NCI-H1436 (cell line): ENCODE measurements at regions not wholly inside any gene's neighbourhood (a gene's known extent, or its start where the extent isn't known, plus 50 kb on each side); places are given as distances from the start of the nearest gene placed in this dataset.

Source experiments
- DNase-seq: peaks from one replicate; lab custom pipeline; 2025; lab: John Stamatoyannopoulos, UW

GRCh38 chr4:181176306-181176705 is 1066.9 kb upstream of the TENM3 start:
- no peak for DNase-seq

GRCh38 chr4:181181331-181181730 is 1061.9 kb upstream of the TENM3 start:
- no peak for DNase-seq

- no peak for DNase-seq
These were observed 1053.5 kb upstream of the TENM3 start for GRCh38 chr4:181189751-181190150.

- no peak for DNase-seq
These were observed 1049.9 kb upstream of the TENM3 start for GRCh38 chr4:181193131-181193930.

DNA sequence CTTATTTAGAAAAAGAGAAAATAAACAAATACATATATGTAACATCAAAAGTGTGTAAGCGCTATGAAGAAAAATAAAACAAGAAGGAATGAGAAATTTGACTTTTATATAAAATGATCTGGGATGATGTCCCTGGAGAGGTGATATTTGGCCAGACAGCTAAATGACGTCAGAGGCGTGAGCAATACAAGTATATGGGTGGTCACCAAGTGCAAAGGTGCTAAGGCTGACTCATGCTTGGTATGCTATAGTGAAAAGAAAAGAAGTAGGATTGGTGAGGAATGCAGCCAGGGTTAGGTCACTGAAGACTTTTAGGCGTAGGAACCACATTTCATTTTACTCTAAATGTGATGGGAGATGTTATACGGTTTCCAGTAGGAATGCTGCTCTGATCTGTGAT is 1049.1 kb upstream of the TENM3 start:
- DNase-seq, result no peak

DNA sequence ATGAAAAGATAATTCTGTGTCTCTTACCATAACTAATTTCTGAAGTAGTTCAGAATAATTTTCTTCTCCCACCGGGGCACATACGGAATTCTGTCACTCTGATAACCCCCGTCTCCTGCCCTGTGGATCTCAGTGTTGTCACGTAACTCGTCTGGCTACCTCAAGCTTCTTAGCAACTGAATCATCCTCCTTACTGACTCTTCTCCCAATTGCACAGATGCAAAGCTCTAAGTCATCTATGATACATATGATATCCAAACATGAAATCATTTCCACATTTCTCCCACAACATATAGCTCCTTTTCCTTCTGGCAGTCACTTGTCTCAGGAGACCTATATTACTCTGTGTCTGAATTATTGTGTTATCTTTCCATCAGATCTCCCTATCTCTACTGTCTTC is 1043.1 kb upstream of the TENM3 start:
- no peak for DNase-seq

GRCh38 chr4:181202240-181202639 is 1041.0 kb upstream of the TENM3 start:
- no peak for DNase-seq

DNA sequence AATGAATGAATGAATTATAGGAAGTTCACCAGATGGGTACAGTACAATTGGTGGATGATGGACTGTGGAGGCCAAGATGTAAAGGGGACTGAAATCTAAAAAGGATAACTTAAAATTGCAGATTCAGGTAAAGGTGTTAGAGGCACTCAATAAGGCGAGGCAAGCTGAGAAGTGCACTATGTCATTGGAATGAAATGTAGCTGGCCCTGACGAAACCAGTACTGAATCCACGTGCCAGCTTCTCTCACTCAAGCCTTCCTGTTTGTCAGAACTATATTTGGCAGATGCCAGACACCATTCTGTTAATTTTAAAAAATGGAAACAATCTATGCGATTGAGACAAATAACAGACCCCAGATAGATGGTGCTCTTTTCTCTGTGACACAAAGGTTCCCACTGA is 1039.1 kb upstream of the TENM3 start:
- no peak for DNase-seq

GRCh38 chr4:181213551-181213950 is 1029.7 kb upstream of the TENM3 start:
- no peak for DNase-seq

DNA sequence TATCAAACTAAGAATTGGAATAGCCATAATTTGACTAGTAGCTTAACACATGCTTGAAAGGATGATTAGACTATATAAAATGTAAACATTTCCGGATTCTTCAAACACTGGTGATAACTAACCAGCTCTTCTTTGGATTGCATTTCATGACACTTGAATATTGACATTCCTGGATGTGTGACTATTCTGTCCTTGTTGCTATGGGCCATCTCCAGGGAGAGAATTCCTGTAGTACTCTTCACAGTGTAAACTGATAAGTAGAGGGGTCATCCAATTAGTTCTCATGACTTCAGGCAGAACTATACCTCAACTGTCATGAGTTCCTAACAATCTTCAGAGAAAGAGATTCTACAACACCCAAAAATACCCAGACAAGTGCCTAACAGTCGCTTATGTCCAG is 1026.7 kb upstream of the TENM3 start:
- no peak for DNase-seq

DNA sequence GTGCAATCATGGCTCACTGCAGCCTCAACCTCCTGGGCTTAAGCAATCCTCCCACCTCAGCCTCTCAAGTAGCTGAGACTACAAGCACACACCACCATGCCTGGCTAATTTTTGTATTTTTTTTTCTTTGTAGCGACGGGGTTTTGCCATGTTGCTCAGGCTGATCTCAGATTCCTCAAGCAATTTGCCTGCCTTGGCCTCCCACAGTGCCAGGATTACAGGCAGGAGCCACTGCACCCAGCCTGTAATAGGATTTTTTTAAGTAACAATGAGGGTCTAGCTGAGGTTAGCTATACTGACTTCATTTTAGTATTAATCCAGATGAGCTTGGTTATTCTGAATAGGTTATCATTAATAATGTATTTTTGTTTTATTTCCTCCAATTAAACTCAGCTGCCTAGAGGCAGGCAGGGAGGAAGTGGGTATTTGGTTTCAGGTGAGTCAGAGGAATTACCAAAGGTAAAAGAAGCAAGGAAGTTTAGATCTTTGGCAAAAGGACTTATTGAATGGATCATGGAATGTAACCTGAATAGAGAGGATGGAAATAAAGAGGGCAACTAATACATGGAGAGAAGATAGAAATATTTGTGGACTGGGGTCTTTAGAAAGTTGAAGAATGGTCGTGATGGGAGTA is 1023.3 kb upstream of the TENM3 start:
- no peak for DNase-seq

- DNase-seq, result no peak
These were observed 1018.4 kb upstream of the TENM3 start for GRCh38 chr4:181224852-181225251.

DNA sequence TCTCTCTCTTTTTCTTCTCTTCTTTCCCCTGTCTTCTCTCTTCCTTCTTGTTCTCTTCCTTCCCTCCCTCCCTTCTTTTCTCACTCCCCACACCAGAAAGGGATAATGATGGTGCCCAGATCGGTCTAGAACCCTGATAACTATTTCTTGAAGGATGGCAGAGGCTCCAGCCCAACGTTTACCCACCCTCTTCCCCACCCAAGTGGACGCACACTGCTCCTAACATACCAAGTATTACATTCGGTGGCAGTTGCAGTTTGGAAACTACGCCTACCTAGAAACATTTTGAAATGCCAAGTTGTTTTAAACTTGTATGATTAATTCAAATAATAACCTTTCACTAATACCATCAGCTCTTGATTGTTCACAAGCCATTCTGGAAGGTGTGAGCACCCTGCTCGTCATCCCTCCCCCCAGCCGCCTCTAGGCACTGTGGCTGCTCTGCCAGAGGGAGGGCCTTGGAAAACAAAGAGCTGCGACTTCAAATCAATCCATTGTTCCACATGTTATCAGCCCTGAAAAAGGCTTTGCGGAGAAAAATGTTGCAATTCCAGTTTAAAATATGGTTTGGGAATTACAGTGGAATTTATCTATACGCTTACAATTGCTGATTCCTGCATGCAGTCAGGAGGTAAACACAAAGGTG is 1017.5 kb upstream of the TENM3 start:
- no peak for DNase-seq

GRCh38 chr4:181234951-181235680 is 1008.1 kb upstream of the TENM3 start:
- DNase-seq, result peak; percentile 79

DNA sequence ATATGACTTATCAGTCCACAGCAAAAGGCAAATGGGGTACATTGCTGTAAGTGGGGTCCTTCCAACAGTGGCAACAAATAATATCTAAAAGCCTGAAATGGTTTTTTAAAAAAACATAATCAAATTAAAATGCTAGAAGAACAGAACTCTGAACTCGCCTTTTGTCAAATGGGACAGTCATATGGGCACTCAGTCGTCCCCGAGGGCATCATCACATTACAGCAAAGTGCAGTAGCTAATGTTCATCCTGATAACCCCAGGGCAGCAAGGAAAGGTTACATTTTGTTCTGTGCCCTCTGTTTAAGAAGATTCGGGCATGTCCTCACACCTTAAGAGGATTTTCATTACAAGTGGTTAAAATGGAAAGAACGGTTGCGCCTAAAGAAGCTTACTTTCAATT is 997.9 kb upstream of the TENM3 start:
- no peak for DNase-seq

DNA sequence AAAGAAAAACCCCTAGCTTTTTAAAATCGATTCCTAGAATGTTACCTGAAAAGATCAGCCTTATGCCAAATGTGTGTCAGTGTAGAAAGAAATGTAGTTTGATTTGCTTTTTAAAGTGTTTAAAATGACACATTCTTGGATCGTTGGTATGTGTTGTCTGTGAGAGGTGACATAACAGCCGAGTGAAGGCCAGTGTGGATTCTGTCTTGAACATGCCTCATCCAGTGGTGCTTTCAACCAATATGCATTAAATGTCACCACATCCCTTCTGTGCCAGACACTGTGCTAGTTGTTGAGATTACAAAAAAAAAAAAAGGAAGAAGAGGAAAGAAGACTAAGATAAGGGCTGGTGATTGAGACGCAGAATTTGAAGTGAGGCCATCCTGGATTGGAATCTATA is 994.2 kb upstream of the TENM3 start:
- no peak for DNase-seq

GRCh38 chr4:181254771-181255170 is 988.4 kb upstream of the TENM3 start:
- no peak for DNase-seq

- DNase-seq, result no peak
These were observed 984.6 kb upstream of the TENM3 start for GRCh38 chr4:181258569-181258968.

GRCh38 chr4:181259081-181259709 is 984.0 kb upstream of the TENM3 start:
- DNase-seq, result peak; percentile 21

GRCh38 chr4:181261279-181261678 is 981.9 kb upstream of the TENM3 start:
- DNase-seq, result peak; percentile 49

DNA sequence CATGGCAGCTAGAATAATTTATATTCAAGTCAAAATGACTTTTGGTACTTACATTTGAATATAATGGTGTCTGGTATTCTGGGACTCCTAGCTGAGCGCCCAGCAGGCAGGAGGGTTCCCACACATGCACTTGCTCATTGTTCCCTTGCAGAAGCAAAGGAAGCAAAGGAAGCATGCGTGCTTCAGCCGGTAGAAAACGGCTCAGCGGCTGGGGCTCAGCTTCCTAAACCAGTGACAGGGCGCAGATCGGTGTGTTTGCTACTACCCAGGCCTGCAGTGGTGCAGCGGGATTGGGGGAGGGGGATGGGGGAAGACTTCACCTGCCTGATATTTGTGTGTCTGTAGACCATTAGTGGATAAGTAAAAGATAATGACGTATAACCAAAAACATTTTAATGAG is 978.3 kb upstream of the TENM3 start:
- no peak for DNase-seq

GRCh38 chr4:181265370-181265769 is 977.8 kb upstream of the TENM3 start:
- no peak for DNase-seq
